NAMALWA (cell line): ENCODE measurements at regions not wholly inside any gene's neighbourhood (a gene's known extent, or its start where the extent isn't known, plus 50 kb on each side); places are given as distances from the start of the nearest gene placed in this dataset.

Experiments
- DNase-seq: peaks from one replicate; pipeline ENCODE4 v3.0.0-alpha.2; 2015; ENCODE audit warnings: low spot score

DNA sequence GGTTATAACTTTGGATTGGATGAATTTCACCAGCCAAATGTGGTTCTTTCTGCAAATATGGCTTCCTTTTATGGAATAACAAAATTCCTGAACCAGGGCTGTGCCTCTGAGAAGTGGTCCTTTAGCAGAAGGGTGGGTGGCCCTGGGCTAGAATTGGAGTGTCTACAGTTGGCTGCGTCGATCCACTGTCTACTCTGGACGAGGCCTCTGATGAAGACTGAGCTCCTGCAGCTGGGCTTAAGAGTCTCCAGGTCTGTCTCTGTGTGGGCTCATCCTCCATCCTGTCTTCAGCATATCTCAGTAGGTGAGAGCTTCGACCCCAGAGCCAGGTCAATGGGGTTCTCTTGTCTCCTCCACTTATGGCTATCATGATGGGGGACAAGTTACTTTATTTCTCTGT is 166.3 kb upstream of the PMEPA1 start:
- no peak for DNase-seq

DNA sequence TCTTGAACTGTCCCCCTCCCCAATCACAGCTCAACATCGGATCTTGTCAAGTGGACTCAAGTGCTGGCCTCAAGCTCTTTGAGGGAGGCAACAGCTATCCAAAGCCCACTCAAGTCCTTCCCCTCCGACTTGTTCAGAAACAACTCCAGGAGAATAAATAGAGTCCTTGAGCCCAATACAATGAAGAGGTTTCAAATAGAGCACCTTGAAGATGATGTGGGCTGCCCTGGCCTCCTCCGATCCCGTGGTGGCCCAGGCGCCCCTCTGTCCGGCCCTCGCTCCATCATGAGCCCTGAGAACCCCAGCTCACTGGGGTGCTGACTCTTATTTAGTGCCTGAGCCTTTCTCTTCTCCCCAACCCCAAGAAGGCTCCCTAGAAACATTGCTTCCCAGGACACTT is 164.3 kb upstream of the PMEPA1 start:
- DNase-seq, result no peak

DNA sequence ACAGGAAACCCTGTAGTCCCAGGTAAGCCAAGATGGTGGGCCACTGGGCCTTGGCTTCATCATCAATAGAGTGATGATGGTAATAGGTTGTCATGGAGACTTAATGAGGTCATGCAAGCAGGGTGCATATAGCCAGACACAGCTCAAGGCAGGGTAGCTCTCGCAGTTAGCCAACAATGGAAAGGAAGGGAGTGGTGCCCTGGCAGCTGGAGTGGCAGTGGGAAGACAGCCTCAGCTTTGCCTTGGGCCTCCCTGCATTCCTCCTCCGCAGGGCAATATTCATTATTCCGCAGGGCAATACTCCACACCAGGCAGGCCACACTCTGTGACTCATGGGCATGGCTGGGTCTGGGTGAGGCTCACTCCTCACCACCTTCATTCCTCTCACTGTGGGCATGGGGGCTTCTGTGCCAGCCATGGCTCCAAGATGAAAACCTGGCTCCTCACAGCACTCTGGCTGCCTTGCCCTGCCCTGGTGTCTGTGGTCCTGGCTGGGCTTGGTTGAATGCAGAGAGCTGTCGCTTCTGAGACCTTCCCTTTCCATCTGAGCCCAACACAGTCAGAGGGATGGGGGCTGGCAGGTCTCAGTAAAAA is 163.1 kb upstream of the PMEPA1 start:
- no peak for DNase-seq

DNA sequence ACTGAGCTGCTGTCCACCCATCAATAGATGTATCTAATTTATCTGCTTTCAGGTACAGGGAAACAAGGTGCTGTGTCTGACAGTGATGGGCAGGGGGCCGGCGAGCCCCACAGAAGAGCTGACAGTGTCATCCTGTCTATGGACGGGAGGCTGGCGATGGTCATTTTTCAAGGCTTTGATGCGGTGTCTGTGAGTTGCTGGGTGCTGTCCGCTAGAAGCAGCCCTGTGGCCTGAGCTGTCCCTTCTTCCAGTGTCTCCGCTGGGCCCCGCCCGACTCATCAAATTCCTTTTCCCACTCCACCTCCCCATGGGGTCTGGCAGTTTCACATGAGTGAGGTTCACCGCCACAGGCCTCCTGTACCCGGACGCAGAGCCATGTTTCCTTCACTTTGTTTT is 161.4 kb upstream of the PMEPA1 start:
- no peak for DNase-seq

DNA sequence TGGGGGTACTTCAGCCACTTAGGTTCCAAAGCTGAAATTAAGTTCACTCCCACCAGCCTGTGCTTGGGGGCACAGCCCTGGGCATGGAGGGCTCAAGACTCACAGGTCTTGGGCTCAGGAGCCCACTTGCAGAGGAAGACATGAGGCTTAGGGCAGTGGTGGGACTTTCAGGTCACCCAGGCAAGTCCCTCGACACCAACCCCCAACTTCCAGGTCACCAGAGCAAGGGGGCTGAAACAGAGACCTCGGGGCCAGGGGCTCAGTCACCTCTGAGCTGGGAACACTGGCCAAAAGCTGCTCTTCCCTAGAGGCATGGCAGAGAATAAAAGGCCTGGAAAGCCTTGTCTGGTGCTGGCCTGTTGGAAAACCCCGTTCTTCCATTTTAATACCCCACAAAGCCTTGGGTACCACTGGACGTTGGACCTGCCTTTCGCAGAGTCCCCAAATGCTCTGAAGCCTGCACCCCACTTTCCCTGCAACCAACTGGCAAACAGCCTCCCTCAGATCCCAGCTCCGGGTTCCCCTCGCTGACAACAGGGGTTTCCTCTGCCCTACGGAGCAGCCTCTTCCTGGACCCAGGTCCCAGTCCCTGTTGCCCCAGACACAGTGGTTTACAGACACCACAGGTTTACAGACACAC is 160.9 kb upstream of the PMEPA1 start:
- no peak for DNase-seq

DNA sequence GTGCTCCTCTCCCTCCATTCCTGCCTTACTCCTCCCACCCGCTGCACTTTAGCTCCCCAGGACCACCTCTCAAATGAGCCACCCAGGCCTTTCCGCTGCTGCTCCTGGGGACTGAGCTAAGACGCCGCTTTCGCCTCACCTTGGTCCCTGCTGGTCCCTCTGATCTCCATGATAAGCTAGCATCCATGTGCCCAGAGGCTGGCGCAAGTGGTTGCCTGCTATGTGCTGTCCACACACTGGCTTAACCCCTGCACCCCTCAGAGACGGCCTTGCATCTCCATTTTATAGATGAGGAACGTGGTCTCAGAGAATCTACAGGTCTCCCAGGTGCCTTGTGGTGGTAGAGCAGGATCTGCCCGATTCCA is 160.1 kb upstream of the PMEPA1 start:
- DNase-seq, result no peak

DNA sequence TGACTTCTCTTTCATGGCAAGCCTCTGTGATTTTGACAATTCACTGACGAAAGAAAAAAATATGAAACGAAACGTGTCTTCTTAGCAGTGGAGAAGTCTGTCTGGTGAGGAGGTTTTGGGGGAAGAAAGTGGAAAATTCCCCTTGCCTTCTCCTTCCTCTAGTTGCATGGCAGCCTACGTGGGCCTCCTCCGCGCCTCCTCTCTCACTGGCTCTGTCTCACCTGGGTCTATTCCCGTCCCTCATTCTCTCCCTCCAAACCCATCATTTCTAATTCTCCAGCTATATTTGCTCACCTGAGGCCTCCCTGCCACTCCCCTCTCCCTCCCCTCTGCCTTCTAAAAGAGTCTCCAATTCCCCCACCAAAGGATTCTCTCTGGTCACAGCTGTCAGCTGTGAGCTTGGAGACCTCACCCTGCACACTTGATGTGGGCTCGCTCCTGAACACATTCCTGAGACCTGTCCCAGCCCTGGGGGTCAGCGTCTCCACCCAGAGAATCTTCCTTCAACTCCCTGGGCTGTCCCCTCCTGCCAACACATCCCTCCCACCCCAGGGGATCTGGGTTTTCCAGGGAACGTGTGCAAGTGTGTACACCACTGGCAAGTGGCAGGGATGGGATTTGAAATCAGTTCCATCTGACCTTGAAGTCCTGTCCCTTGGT is 159.6 kb upstream of the PMEPA1 start:
- DNase-seq, result no peak

DNA sequence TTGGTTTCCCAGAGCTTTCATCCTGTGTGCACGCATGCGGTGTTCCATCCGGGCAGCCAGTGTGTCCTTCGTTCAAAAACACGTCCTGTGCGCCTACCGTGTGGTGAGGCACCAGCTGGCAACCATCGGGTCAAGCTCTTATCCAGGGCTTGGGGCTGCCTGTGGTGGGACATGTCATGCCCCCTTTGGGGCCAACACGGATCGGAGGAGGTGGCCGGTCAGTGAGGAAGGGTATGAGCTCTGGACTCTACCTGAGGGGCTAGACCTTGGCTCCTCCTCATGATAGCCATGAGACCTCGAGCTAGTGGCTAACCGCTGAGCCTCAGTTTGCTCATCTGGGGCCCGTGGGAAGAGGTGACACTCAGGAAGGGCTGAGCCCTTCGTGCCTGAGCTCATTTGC is 158.5 kb upstream of the PMEPA1 start:
- DNase-seq, result no peak

DNA sequence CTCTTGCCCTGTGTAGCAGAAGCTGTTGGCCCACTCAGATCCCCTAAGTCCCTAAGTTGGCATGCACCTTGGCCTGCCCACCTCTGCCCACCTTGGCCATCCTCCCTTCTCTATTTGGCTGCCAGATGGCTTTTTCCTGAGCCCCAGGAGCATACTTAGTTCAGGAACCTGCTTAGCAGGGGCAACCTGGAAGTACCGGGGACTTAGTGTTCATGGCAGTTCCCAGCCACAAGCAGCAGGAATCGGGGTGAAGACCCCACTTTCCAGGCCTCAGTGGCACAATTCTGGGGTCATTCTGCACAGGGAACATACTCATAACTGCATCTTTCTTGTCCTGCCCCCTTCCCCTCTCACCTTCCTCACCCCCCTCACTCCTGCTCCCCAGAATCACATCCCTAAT is 158.0 kb upstream of the PMEPA1 start:
- DNase-seq, result no peak

DNA sequence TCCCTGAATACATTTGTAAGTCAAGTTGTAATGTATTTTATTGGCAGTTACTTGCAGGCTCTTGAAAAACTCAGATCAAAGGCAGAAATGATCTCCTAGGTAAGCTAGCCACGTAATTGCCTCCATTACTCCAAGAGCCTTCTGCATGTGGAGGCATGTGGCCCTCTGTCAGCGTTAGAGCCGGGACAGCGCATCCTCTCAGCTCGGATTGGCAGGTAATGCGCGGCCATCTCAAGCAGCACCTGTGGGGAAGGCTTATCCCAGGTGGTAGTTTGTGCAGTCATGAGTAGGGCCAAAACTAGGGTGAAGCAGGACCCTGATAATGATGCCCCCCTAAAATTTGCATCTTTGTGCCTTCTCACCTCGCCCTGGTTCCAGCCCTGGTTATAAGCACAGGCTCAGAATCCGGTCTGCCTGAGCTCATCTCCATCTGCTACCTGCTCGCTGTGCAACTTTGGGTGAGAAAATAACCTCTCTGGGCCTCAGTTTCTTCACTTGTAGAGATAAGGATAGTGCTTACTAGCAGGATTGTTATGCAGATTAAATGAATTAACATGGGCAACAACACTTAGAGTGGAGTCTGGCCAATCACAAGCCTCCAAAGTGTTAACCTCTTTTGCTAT is 157.5 kb upstream of the PMEPA1 start:
- no peak for DNase-seq

DNA sequence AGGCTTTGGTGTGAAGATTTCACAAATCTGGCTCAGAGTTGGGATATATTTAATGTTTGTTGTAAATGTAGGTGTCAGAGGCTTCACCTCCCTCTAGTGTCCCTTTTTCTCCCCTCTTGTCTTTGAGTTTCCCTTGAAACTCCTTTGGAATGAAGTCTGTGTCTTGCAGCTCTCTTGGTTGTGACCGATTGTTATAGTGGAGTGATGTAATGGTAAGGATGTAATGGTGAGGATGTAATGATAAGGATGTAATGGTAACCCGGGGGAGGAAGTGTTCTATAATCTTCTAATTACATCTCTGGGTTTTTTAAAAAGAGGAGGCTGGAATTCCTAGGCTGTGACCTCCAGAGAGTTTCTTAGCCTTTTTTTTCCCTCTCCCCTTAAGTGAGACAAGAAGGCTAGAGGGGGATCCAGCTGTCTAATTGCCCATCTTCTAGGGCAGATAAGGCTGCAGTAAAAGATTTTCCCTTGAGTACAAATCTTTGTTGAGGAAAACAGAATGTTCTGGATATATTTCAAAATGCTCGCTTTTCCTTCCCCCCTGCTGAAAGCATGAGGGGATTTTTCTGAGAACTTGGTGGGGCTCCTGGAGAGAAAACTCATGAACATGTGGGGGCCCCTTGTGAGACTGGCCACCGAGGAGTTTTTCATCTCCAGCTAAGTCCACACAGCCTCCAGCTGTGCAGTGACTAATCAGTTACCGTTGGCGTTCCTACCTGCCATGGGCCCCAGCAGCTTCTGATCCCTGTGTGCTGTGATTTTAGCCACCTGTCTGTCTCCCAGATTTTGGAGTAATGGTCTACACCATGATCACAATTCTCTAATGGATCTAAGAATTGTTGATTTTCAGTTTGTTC is 156.7 kb upstream of the PMEPA1 start:
- no peak for DNase-seq

DNA sequence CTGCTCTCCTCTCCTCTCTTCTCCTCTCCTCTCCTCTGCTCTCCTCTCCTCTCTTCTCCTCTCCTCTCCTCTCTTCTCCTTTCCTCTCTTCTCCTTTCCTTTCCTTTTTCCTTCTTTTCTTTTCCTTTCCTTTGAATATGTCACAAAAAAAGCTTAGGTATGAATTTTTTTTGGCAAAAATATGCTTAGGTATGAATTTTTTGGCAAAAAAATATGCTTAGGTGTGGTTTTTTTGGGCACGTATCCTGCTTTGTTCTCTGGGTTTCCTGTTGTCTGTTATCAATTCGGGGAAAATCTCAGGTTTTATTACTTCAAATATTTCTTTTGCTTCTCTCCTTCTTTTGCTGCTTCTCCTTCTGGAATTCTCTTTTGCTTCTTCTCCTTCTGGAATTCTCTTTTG is 155.5 kb upstream of the PMEPA1 start:
- no peak for DNase-seq

DNA sequence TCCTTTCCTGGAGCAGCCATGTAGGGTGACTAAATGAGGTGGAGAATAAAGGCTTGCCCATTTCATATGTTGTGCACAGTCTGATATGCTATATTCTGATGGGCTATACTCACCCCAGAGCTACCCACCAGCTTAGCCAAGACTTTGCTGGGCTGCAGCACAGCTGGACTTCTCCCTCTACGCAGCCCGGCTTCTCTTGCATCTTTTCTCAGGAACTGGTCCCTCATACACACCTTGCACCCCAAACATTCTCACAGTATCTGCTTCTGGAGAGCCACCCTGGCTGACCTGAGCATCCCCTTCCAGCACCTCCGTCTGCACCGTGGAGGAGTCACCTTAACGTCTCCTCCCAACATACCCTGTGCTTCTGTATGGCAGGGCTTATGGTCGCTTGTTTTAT is 150.8 kb upstream of the PMEPA1 start:
- no peak for DNase-seq

DNA sequence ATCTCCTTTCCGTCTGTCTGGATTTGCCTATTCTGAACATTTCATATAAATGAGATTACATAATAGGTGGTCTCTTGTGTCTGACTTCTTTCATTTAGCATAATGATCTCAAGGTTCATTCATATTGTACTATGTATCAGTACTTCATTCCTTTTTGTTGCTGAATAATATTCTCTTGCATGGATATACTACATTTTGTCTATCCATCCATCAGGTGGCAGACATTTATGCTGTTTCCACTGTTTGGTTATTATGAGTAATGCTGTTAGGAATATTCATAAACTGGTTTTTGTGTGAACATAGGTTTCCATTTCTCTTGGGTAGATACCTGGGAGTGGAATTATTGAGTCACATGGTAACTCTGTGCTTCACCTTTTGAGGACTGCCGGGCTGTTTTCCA is 148.2 kb upstream of the PMEPA1 start:
- no peak for DNase-seq

DNA sequence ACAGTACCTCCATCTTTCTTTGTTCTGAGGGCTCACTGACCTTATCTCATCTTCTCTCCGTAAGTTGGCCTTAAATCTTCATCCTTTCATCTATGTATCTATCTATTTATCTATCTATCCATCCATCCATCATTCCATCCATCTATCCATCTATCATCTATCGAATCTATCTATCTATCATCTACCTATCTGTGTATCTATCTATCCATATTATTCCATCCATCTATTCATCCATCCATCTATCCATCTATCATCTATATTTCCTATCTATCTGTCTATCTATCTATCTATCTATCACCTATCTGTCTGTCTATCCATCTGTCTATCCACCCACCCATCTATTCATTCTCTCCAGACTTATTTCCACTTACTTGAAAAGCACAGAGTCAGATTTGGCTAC is 147.3 kb upstream of the PMEPA1 start:
- no peak for DNase-seq

DNA sequence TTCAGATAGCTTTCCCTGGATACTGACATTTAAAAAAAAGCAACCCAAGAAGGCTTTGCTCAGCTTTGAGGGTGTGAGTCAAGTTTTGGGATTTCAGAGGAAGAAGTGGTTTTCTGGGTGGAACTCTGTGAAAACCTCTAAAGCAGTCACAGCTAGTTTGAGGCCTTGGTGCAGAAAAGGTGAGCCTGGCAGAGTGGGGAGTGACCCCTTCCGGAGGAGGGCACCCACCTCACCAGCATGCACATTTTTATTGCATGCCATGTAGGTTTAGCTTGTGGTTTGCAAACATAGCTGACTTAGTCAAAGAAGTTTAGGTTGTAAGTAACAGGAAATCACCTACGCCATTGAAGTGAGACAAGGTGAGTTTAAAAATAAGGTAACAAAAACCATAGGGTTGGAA is 146.8 kb upstream of the PMEPA1 start:
- no peak for DNase-seq

DNA sequence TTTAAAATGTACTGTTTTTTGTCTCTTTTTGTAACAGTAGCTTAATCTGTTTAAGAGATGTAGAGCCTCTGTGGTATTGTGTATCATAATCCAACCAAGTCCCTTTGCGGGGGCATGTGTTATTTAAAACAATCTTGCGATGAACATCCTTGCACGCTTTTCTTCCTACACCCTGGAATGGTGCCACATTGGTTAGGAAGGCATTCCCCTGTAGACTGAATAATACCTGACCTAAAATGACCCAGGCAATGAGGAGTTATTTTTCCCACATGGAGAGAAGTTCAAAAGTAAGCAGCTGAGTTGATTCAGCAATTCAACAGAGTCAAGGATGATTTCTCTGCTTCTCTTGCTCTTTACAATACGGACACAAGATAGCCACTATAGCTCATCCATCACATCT is 142.0 kb upstream of the PMEPA1 start:
- no peak for DNase-seq

DNA sequence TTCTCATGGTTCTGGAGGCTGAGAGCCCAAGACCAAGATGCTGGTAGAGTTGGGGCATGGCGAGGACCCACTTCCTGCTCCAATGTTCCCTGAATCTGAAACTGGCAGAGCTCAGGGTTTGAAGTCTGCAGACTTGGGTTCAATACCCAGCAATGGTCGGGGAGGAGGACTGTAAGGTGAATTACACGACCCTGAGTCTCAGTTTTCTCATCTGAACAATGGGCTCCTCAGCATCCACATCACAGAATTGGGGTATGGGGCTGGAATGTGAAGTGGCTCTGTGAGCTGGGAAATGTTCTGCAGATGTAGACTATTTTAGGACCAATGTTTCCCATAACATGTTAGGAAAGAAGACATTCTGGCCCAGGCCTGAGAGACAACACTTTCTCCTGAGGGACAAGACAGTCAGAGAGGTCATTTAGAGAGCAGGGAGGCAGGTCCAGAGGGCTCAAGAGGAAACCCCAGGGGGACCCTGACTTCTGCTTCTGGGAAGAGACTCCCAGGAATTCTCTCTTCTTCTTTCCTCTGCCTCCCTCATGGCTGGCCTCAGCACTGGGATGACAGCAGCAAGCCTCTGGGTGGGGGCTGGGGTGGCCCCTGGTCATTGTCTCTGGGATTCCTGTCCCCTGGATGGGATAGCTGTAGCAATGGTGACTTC is 141.3 kb upstream of the PMEPA1 start:
- no peak for DNase-seq

DNA sequence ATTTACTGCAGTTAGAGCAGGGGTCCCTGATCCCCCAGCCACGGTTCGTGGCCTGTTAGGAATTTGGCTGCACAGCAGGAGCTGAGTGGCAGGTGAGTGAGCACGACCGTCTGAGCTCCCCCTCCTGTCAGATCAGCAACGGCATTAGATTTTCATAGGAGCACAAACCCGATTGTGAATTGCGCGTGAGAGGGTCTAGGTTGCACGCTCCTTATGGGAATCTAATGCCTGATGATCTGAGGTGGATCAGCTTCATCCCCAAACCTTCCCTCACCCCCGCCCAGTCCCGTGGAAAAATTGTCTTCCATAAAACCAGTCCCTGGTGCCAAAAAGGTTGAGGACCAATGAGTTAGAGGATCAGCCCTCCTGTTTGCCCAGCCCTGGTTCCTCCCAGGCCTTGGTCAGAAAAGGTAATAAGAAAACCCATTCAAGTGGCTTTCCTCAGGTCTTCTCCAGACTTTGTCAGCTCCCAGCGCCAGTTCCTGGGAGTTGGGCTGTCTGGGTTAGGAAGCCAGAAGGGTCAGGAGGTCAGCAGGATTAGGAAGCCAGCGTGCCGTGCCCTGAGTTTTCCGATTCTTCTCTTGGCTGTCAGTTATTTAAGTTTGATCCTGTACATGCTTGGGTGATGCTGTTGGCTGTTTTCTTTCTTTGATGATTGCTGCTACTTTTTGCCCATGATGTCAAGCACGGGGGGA is 139.9 kb upstream of the PMEPA1 start:
- DNase-seq, result no peak

DNA sequence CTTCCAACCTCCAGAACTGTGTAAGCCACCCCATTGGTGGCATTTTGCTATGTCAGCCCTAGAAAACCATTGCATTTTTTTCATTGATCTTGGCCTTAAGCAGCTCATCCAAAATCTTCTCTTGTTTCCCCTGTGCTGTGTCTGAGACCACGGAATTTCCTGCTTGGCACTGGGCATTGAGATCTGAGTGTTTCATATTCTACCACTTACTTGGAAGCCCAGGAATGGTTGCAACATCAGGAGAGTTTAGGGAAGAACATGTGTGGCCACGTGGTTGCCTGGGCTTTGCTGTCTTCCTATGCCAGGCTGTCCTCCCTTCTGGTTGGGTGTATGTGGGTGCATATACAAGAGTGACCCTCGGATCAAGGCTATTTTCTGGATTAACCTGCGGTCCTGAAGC is 139.3 kb upstream of the PMEPA1 start:
- DNase-seq, result no peak

DNA sequence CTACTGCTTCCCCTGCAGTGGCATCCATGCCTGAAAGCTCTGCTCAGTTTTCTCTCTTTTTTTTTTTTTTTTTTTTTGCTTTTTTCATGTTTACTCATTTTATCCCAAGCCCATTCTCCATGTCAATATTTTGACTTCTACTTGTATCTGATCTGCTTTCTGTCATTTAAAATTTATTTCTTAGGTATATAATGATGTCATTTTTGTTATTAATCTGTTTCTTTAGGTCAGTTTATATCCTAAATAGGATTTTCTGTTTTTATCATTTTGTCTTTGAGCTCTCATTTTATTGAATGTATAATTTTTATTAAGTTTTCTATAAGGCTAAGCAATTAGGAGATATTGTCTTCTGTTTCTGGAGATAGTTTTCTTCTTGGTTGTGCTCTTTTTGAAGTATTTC is 138.5 kb upstream of the PMEPA1 start:
- no peak for DNase-seq
